ENCODE measurements at regions not wholly inside any gene's neighbourhood (a gene's known extent, or its start where the extent isn't known, plus 50 kb on each side); places are given as distances from the start of the nearest gene placed in this dataset.
"Not testable (repeated sequence)": the region's sequence is repeated elsewhere in the genome, so short reads cannot be mapped to it uniquely, and the experiment has no call there.

GRCh38 chr12:5328669-5329517, 103.0 kb upstream of the NTF3 start:
- no peak for DNase-seq

GRCh38 chr12:5332551-5332950, 99.4 kb upstream of the NTF3 start:
- no peak for DNase-seq

- no peak for DNase-seq
These were observed 98.8 kb upstream of the NTF3 start for GRCh38 chr12:5333096-5333495.

- DNase-seq = no peak
These were observed 96.8 kb upstream of the NTF3 start for GRCh38 chr12:5335069-5335468.

- DNase-seq = not testable (repeated sequence)
These were observed 90.8 kb upstream of the NTF3 start for GRCh38 chr12:5341086-5341485.

GRCh38 chr12:5343711-5344110, 88.2 kb upstream of the NTF3 start:
- DNase-seq = no peak

GRCh38 chr12:5344131-5344530, 87.8 kb upstream of the NTF3 start:
- no peak for DNase-seq

- DNase-seq = no peak
These were observed 86.4 kb upstream of the NTF3 start for GRCh38 chr12:5345534-5345933.

- DNase-seq = no peak
These were observed 83.9 kb upstream of the NTF3 start for GRCh38 chr12:5348057-5348456.

GRCh38 chr12:5348491-5348890, 83.4 kb upstream of the NTF3 start:
- no peak for DNase-seq

GRCh38 chr12:5364036-5364770, 67.7 kb upstream of the NTF3 start:
- DNase-seq = no peak

- DNase-seq = no peak
These were observed 62.6 kb upstream of the NTF3 start for GRCh38 chr12:5369298-5369697.

- no peak for DNase-seq
These were observed 60.3 kb upstream of the NTF3 start for GRCh38 chr12:5371631-5372030.

GRCh38 chr12:5374713-5375112, 57.2 kb upstream of the NTF3 start:
- no peak for DNase-seq

- DNase-seq = no peak
These were observed 56.2 kb upstream of the NTF3 start for GRCh38 chr12:5375547-5376295.

- DNase-seq = peak in 1 of 2 experiments; percentile 34
These were observed 55.2 kb upstream of the NTF3 start for GRCh38 chr12:5376591-5377207.

GRCh38 chr12:5377997-5378592, 53.8 kb upstream of the NTF3 start:
- DNase-seq = no peak

GRCh38 chr12:5379749-5380496, 52.0 kb upstream of the NTF3 start:
- DNase-seq = no peak

All from NCI-H1930 (cell line).